22Rv1 (cell line): ENCODE measurements at regions not wholly inside any gene's neighbourhood (a gene's known extent, or its start where the extent isn't known, plus 50 kb on each side); places are given as distances from the start of the nearest gene placed in this dataset.

Experiments
- CTCF ChIP-seq: fragments of 450-650 bp; IDR thresholded peaks from 2 replicates; pipeline ENCODE4 v1.5.1; 2017; ENCODE audit warnings: mild to moderate bottlenecking
- ZFX ChIP-seq: fragments of 450-650 bp; IDR thresholded peaks from 2 replicates; pipeline ENCODE4 v1.6.1; 2017; ENCODE audit warnings: antibody characterized with exemption, borderline replicate concordance

GRCh38 chr1:29488086-29488793 is 251.9 kb downstream of the PTPRU start:
- TF ChIP-seq CTCF (no peak), ZFX (no peak)
